ENCODE measurements at regions not wholly inside any gene's neighbourhood (a gene's known extent, or its start where the extent isn't known, plus 50 kb on each side); places are given as distances from the start of the nearest gene placed in this dataset.

DNA sequence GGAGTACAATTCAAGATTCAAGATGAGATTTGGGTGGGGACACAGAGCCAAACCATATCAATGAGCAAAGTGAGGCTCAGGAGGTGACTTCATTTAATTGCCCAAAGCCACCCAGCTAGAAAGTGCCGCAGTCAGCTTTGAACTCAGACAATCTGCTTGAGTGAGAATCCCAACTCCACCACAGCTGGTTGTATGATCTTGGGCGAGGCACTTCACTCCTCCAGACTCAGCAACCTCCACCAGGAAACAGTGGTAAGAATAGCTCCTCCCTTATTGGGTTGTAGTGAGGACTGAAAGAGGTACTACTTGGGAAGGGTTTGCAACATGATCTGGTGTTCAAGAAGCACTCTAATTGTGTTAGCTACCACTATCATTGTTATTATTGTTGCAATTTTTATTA is 129.2 kb upstream of the RFLNA start:
- Mint-ChIP-seq H3K27me3 (peaks cover 8 to 28% of the 10 kb centered on the region in 2 donors), H3K4me1 (ENCODE audit: low read depth in 2 of 2) (peaks cover 0 to 2% of the 10 kb centered on the region in 2 donors), H3K27ac (no peak overlapping the region), H3K9me3 (no peaks in the 10 kb centered on the region), H3K4me3 (no peak overlapping the region), H3K36me3 (ENCODE audit: insufficient read depth) (no peaks in the 10 kb centered on the region)
- no peak for DNase-seq
- ATAC-seq (replicated peaks), result no peak

DNA sequence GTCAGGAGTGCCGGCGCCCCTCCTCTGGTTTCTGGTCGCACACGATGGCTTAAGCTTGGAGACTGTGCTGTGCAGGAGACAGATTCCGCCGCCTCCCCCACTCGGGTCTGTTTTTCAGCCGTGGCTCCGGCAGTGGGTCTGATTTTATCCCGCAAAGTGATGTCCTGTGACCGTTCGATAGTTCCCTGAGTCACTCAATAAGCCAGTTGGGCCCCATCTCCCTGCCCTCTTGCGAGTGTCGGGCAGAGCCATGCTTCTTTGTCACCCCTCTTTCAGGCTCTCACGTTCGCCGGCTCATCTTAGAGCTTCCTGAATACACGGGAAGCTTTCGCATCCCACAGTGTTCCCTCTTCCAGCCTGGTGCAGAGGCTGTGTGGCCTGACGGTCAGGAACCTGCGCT is 127.8 kb upstream of the RFLNA start:
- Mint-ChIP-seq H3K27ac (no peak overlapping the region), H3K4me3 (no peak overlapping the region), H3K4me1 (ENCODE audit: low read depth in 2 of 2) (peaks cover 0 to 2% of the 10 kb centered on the region in 2 donors), H3K9me3 (no peaks in the 10 kb centered on the region), H3K36me3 (ENCODE audit: insufficient read depth) (no peaks in the 10 kb centered on the region), H3K27me3 (peaks cover 14 to 39% of the 10 kb centered on the region in 2 donors)
- no peak for ATAC-seq (replicated peaks)
- no peak for DNase-seq

DNA sequence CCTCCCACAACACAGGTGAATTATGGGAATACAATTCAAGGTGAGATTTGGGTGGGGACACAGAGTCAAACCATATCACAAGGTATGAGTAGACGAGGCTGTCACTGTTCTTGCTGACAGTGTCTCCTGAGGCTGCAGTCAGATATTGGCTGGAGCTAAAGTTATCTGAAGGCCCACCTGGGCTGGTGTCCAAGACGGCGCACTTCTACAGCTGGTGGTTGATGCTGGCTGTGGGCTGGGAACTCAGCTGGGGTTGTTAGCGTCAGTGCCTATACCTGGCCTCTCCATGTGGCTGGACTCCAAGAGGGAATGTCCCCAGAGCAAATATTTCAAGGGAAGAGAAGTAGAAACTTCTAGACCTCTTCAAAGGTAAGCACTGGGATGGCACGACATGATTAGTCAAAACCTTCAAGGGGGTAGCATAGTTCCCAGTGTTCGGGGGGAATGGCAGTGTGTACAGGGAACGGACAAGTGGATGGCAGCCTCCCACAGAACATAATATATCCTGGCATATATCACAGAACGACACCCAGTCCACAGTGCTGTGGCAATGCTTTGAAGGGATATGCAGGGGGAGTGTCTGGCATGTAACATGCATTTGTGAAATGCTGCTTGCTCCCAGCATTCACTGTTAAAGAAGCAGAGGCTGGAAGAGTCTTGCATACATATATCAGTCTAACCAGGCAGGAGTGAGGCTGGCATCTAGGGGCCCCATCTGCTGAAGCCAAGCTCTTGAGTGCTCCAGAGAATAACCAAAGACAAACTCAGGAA is 126.7 kb upstream of the RFLNA start:
- peaks cover 0 to 2% of the 10 kb centered on the region in 2 donors for H3K4me1 Mint-ChIP-seq (ENCODE audit: low read depth in 2 of 2)
- H3K36me3 Mint-ChIP-seq (ENCODE audit: insufficient read depth), result no peaks in the 10 kb centered on the region
- no peak for DNase-seq
- H3K27ac Mint-ChIP-seq, result no peak overlapping the region
- no peak for ATAC-seq (replicated peaks)
- peaks cover 14 to 50% of the 10 kb centered on the region in 2 donors for H3K27me3 Mint-ChIP-seq
- no peaks in the 10 kb centered on the region for H3K9me3 Mint-ChIP-seq
- H3K4me3 Mint-ChIP-seq, result no peak overlapping the region

DNA sequence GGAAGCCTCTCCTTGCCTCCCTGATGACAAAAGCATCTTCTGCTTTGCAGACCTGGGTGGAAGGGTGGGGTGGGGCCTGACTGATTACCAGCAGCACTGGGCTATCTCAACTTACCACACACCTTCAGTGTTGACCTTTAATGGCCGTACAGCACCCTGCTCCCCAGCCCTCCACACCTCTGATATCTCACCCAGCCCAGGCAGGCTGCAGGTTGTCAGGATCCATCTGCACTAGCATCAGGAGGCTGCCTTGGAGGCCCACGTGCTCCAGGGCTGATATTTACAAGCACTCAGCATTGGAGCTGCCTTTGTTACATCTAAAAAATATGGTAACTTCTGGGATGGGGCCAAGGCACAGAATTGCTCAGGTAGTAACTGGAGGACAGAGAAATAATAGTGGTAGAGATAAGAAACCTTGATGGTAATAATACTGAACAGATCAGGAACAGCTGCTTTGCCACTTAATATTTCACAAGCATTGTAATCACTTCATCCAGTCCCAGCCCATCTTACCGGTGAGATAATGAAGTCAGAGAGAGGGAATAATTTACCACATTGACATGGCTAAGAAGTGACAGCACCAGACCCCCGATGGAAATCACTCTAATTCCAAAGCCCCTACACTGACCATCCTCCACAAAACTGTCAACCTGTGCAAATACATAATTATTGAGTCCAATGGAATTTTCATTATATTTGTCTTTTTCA is 125.2 kb upstream of the RFLNA start:
- H3K27ac Mint-ChIP-seq, result no peak overlapping the region
- DNase-seq (no peak), ATAC-seq (replicated peaks) (no peak)

GRCh38 chr12:124170760-124171159 is 124.1 kb upstream of the RFLNA start:
- no peak for ATAC-seq (replicated peaks)
- Mint-ChIP-seq H3K4me3 (no peak overlapping the region), H3K27me3 (peaks cover 10 to 75% of the 10 kb centered on the region in 2 donors), H3K27ac (peak overlapping the region in 1 of 2 donors; percentile 24), H3K9me3 (no peaks in the 10 kb centered on the region), H3K36me3 (ENCODE audit: insufficient read depth) (no peaks in the 10 kb centered on the region), H3K4me1 (ENCODE audit: low read depth in 2 of 2) (peaks cover 0 to 2% of the 10 kb centered on the region in 2 donors)
- no peak for DNase-seq

More for the DNA sequence above, 125.2 kb upstream of the RFLNA start:
- H3K27me3 Mint-ChIP-seq, result peaks cover 14 to 65% of the 10 kb centered on the region in 2 donors
- H3K9me3 Mint-ChIP-seq, result no peaks in the 10 kb centered on the region
- no peaks in the 10 kb centered on the region for H3K36me3 Mint-ChIP-seq (ENCODE audit: insufficient read depth)
- no peak overlapping the region for H3K4me3 Mint-ChIP-seq
- H3K4me1 Mint-ChIP-seq (ENCODE audit: low read depth in 2 of 2), result peaks cover 0 to 2% of the 10 kb centered on the region in 2 donors

DNA sequence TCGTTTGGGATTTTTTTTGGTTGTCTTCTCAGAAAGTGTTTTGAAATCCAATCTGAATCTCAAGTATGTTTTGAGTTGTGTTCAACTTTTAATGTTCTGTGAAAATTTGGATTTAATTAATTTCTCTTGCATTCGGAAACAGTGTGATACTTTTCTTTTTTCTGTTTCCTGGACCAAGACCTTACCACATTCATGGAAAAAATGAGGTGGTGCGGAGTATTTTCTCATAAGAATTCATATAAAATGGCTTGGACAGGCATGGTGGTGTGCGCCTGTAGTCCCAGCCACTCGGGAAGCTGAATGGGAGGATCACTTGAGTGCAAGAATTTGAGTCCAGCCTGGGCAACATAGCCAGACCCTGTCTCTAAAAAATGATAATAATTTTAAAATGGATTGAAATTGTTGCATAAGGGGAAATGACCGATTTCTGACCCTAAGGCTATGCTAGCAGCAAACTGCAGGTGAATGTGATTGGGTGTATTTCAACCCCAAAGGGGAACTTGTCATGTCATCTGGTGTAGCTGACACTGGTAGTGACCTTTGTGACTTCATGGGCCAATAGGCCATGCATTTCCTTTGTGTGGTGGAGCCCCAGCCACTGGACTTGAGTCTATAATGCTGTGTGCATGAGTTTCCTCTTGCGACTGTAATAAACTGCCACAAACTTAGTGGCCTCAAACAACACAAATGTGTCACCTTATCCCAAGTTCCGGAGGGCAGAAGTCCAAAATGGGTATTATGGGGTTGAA is 123.5 kb upstream of the RFLNA start:
- peaks cover 0 to 2% of the 10 kb centered on the region in 2 donors for H3K4me1 Mint-ChIP-seq (ENCODE audit: low read depth in 2 of 2)
- peaks cover 13 to 80% of the 10 kb centered on the region in 2 donors for H3K27me3 Mint-ChIP-seq
- H3K4me3 Mint-ChIP-seq, result no peak overlapping the region
- DNase-seq (no peak), ATAC-seq (replicated peaks) (peak; percentile 31)
- H3K9me3 Mint-ChIP-seq, result no peaks in the 10 kb centered on the region
- no peaks in the 10 kb centered on the region for H3K36me3 Mint-ChIP-seq (ENCODE audit: insufficient read depth)
- peak overlapping the region in 1 of 2 donors; percentile 24 for H3K27ac Mint-ChIP-seq

DNA sequence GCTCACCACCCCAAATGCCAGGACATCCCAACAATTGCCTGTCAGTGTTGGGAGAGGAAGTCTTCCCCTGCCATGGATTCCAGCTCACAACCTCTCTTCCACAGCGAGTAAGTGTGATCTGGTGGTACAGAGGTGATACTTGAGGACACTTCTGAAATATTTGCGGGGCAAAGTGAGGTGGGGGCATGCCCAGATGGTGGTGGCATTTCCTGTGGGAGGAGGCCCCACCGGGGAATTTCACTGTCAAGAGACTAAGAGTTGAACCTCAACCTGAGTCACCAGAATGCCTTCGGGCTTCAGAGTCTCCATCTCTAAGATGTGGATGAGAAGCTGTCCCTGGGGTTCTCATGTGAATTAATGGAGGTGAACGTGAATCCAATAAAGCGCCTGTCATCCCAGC is 122.3 kb upstream of the RFLNA start:
- no peak for DNase-seq
- Mint-ChIP-seq H3K9me3 (no peaks in the 10 kb centered on the region), H3K36me3 (ENCODE audit: insufficient read depth) (no peaks in the 10 kb centered on the region), H3K27ac (no peak overlapping the region), H3K4me1 (ENCODE audit: low read depth in 2 of 2) (peaks cover 0 to 2% of the 10 kb centered on the region in 2 donors), H3K27me3 (peaks cover 13 to 72% of the 10 kb centered on the region in 2 donors), H3K4me3 (no peak overlapping the region)
- ATAC-seq (replicated peaks), result no peak

- H3K4me1 Mint-ChIP-seq (ENCODE audit: low read depth in 2 of 2), result peaks cover 0 to 2% of the 10 kb centered on the region in 2 donors
- H3K36me3 Mint-ChIP-seq (ENCODE audit: insufficient read depth), result no peaks in the 10 kb centered on the region
- peaks cover 17 to 70% of the 10 kb centered on the region in 2 donors for H3K27me3 Mint-ChIP-seq
- no peaks in the 10 kb centered on the region for H3K9me3 Mint-ChIP-seq
- no peak overlapping the region for H3K27ac Mint-ChIP-seq
- no peak for DNase-seq
- no peak overlapping the region for H3K4me3 Mint-ChIP-seq
- no peak for ATAC-seq (replicated peaks)
Measured at GRCh38 chr12:124173692-124174091, 121.2 kb upstream of the RFLNA start.

- DNase-seq (no peak), ATAC-seq (replicated peaks) (no peak)
- Mint-ChIP-seq H3K36me3 (ENCODE audit: insufficient read depth) (no peaks in the 10 kb centered on the region), H3K27ac (no peak overlapping the region), H3K4me3 (no peak overlapping the region), H3K9me3 (no peaks in the 10 kb centered on the region), H3K27me3 (peaks cover 27 to 76% of the 10 kb centered on the region in 2 donors), H3K4me1 (ENCODE audit: low read depth in 2 of 2) (no peaks in the 10 kb centered on the region)
Measured at GRCh38 chr12:124174451-124175348, 120.2 kb upstream of the RFLNA start.

DNA sequence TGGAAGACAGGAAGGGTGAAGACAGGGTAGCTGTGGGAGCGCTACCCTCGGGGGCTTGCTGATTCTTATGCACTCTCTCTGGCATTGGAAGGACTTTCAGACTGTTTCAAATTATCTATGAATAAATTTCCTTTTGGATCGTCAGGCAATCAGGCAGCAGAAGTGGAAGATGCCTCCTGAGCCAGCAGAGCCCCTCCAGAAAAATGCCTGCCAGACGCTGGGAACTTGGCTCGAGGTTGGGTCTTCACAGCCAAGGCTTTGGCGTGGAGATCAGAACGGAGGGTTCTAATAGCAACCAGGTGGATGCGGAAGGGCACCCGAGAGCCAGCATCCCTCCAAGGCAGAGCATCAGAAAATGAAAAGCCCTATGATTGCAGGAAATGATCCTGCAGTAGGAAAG is 119.2 kb upstream of the RFLNA start:
- no peak overlapping the region for H3K27ac Mint-ChIP-seq
- ATAC-seq (replicated peaks) (no peak), DNase-seq (no peak)
- H3K4me1 Mint-ChIP-seq (ENCODE audit: low read depth in 2 of 2), result no peaks in the 10 kb centered on the region
- no peaks in the 10 kb centered on the region for H3K36me3 Mint-ChIP-seq (ENCODE audit: insufficient read depth)
- H3K27me3 Mint-ChIP-seq, result peaks cover 26 to 79% of the 10 kb centered on the region in 2 donors
- H3K4me3 Mint-ChIP-seq, result no peak overlapping the region
- no peaks in the 10 kb centered on the region for H3K9me3 Mint-ChIP-seq

DNA sequence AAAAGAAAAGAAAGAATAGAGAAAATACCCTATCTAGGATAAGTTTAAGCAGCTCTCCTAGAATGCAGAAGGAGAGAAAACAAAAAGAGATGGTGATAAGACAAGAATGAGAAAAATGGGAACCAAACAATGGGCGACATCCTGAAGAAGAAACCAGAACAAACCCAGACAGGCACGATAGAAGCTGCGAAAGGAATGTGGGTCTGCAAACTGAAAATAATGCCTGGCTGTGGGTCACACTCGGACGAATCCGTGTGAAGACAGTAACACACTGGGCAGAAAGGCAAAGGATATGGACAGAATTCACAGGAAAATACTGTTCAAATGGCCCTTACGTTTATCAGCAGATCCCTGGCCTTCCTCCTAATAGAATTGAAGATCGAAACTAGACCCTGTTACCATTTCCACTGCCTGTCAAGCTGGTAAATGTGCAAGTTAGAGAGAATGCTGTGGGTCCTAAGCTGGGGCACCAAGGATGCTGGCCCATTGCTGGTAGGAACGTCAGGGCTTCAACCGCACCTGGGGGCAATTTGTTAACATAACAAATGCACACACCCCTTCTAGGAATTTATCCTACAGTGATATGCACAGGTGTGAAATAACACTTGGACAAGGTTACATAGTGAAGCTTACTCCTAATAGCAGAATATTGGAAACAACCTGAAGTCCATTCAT is 117.5 kb upstream of the RFLNA start:
- DNase-seq (no peak), ATAC-seq (replicated peaks) (no peak)
- no peak overlapping the region for H3K4me3 Mint-ChIP-seq
- H3K4me1 Mint-ChIP-seq (ENCODE audit: low read depth in 2 of 2), result no peaks in the 10 kb centered on the region
- H3K9me3 Mint-ChIP-seq, result no peaks in the 10 kb centered on the region
- H3K27me3 Mint-ChIP-seq, result peaks cover 20 to 66% of the 10 kb centered on the region in 2 donors
- no peak overlapping the region for H3K27ac Mint-ChIP-seq
- H3K36me3 Mint-ChIP-seq (ENCODE audit: insufficient read depth), result no peaks in the 10 kb centered on the region

- ATAC-seq (replicated peaks) (no peak), DNase-seq (no peak)
- H3K4me1 Mint-ChIP-seq (ENCODE audit: low read depth in 2 of 2), result no peaks in the 10 kb centered on the region
- no peak overlapping the region for H3K4me3 Mint-ChIP-seq
- H3K9me3 Mint-ChIP-seq, result no peaks in the 10 kb centered on the region
- H3K36me3 Mint-ChIP-seq (ENCODE audit: insufficient read depth), result no peaks in the 10 kb centered on the region
- no peak overlapping the region for H3K27ac Mint-ChIP-seq
- H3K27me3 Mint-ChIP-seq, result peaks cover 20 to 61% of the 10 kb centered on the region in 2 donors
Measured at GRCh38 chr12:124177951-124178316, 117.0 kb upstream of the RFLNA start.

Measured in effector memory CD8-positive, alpha-beta T cell (primary cell).